ENCODE measurements at regions not wholly inside any gene's neighbourhood (a gene's known extent, or its start where the extent isn't known, plus 50 kb on each side); places are given as distances from the start of the nearest gene placed in this dataset.
A peak's percentile ranks its signal among the peaks of the same experiment; 100 is the strongest.
"Not testable (repeated sequence)": the region's sequence is repeated elsewhere in the genome, so short reads cannot be mapped to it uniquely, and the experiment has no call there.

GRCh38 chr16:31975826-31976419 lies 102.3 kb downstream of the ZNF267 start:
- DNase-seq = not testable (repeated sequence)

GRCh38 chr16:31978463-31978862 lies 104.9 kb downstream of the ZNF267 start:
- not testable (repeated sequence) for DNase-seq

- DNase-seq = not testable (repeated sequence)
These were observed 108.1 kb downstream of the ZNF267 start for GRCh38 chr16:31981739-31982138.

GRCh38 chr16:31982986-31983385 lies 109.4 kb downstream of the ZNF267 start:
- not testable (repeated sequence) for DNase-seq

- not testable (repeated sequence) for DNase-seq
These were observed 110.1 kb downstream of the ZNF267 start for GRCh38 chr16:31983666-31984065.

- DNase-seq = not testable (repeated sequence)
These were observed 113.3 kb downstream of the ZNF267 start for GRCh38 chr16:31986895-31987294.

- peak; percentile 55 to 67 for DNase-seq
These were observed 115.3 kb downstream of the ZNF267 start for GRCh38 chr16:31988595-31989581.

GRCh38 chr16:31990261-31990660 lies 116.7 kb downstream of the ZNF267 start:
- not testable (repeated sequence) for DNase-seq

- not testable (repeated sequence) for DNase-seq
These were observed 117.4 kb downstream of the ZNF267 start for GRCh38 chr16:31990980-31991379.

GRCh38 chr16:31996325-31996724 lies 122.7 kb downstream of the ZNF267 start:
- peak; percentile 30 to 51 for DNase-seq

GRCh38 chr16:32002496-32002895 lies 128.9 kb downstream of the ZNF267 start:
- DNase-seq = not testable (repeated sequence)

- not testable (repeated sequence) for DNase-seq
These were observed 130.2 kb downstream of the ZNF267 start for GRCh38 chr16:32003819-32004218.

GRCh38 chr16:32038783-32039496 lies 165.3 kb downstream of the ZNF267 start:
- DNase-seq = peak in 1 of 2 experiments; percentile 6

GRCh38 chr16:32039919-32040318 lies 166.3 kb downstream of the ZNF267 start:
- DNase-seq = not testable (repeated sequence)

- DNase-seq = peak; percentile 23 to 42
These were observed 187.0 kb upstream of the TP53TG3D start for GRCh38 chr16:32066016-32066651.

- not testable (repeated sequence) for DNase-seq
These were observed 181.5 kb upstream of the TP53TG3D start for GRCh38 chr16:32071586-32071985.

GRCh38 chr16:32083891-32084290 lies 169.2 kb upstream of the TP53TG3D start:
- DNase-seq = not testable (repeated sequence)

GRCh38 chr16:32084656-32085401 lies 168.3 kb upstream of the TP53TG3D start:
- DNase-seq = not testable (repeated sequence)

GRCh38 chr16:32085438-32086141 lies 167.5 kb upstream of the TP53TG3D start:
- peak; percentile 61 to 67 for DNase-seq

- not testable (repeated sequence) for DNase-seq
These were observed 137.5 kb upstream of the TP53TG3D start for GRCh38 chr16:32115562-32115961.

GRCh38 chr16:32116080-32116479 lies 137.0 kb upstream of the TP53TG3D start:
- peak in 1 of 2 experiments; percentile 6 for DNase-seq

Measured in activated CD4-positive, alpha-beta T cell treated with anti-CD3 and anti-CD28 coated beads, Interleukin-2, amount 50 U/mL, for 48 hours (primary cell).